HEK293T (cell line): ENCODE measurements at regions not wholly inside any gene's neighbourhood (a gene's known extent, or its start where the extent isn't known, plus 50 kb on each side); places are given as distances from the start of the nearest gene placed in this dataset.

Experiments used
- FOXA1 ChIP-seq: fragments of 450-650 bp; IDR thresholded peaks from 2 replicates; pipeline ENCODE4 v1.6.1; 2016; ENCODE audit warnings: mild to moderate bottlenecking
- FOXK2 ChIP-seq: fragments of 450-650 bp; IDR thresholded peaks from 2 replicates; pipeline ENCODE4 v1.6.1; 2016; ENCODE audit warnings: mild to moderate bottlenecking
- FOXM1 ChIP-seq: fragments of 450-650 bp; IDR thresholded peaks from 2 replicates; pipeline ENCODE4 v1.6.1; 2017; ENCODE audit warnings: mild to moderate bottlenecking, borderline replicate concordance
- L3MBTL2 ChIP-seq: fragments of 450-650 bp; conservative IDR thresholded peaks from 2 replicates; pipeline ENCODE4 v1.6.1; 2016; ENCODE audit warnings: mild to moderate bottlenecking

DNA sequence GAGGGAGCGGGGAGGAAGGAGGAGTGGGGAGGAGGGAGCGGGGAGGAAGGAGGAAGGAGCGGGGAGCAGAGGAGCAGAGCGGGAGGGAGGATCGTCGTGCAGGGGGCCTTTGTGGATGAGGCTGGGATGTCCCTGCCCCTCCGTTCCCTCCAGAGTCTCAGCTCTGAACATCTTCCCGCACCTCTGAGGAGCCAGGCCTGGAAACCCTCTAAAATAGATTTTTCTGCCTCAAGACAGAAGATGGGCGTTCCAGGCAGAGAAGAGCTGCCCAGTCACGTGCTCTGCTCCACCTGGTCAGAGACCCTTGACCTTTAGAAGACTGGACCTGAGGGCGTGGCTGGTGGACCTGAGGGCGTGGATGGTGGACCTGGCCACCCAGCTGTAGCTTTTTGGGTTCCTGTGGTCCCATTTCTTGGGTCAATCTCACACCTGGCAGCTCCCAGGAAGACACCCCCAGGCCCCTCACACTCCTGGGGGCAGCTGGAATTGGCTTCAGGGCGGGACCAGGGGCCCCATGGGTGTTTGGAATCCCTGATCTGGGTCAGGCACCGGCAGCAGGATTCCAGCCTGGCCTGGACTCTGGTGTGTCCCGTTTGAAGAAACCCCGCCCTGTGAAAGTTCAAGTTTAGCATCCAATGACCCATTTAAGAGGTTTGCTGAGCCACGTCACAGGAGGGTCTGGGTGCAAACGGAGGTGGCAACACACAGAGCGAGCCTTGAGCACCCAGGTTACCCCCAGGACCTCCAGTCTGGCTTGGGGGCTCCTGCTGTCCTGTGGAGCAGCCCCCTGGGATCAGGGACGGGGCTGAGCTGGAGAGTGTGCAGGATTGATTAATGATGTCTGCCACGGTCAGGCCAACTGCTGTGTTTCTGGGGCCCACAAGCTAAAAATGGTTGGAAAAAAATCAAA, 96.9 kb upstream of the BHLHE23 start:
- TF ChIP-seq FOXA1, result no peak
- TF ChIP-seq L3MBTL2, result no peak
- no peak for TF ChIP-seq FOXM1
- TF ChIP-seq FOXK2, result no peak
